C4-2B (cell line): ENCODE measurements at regions not wholly inside any gene's neighbourhood (a gene's known extent, or its start where the extent isn't known, plus 50 kb on each side); places are given as distances from the start of the nearest gene placed in this dataset.

ENCODE experiments used
- ZFX ChIP-seq: fragments of 450-650 bp; IDR thresholded peaks from 2 replicates; pipeline ENCODE4 v1.6.1; 2017
- TF ChIP-seq, protein P1 (sequence below): fragments of 450-650 bp; conservative IDR thresholded peaks from 2 replicates; pipeline ENCODE4 v1.5.1; 2017; ENCODE audit warnings: mild to moderate bottlenecking

- TF ChIP-seq, protein P1, sequence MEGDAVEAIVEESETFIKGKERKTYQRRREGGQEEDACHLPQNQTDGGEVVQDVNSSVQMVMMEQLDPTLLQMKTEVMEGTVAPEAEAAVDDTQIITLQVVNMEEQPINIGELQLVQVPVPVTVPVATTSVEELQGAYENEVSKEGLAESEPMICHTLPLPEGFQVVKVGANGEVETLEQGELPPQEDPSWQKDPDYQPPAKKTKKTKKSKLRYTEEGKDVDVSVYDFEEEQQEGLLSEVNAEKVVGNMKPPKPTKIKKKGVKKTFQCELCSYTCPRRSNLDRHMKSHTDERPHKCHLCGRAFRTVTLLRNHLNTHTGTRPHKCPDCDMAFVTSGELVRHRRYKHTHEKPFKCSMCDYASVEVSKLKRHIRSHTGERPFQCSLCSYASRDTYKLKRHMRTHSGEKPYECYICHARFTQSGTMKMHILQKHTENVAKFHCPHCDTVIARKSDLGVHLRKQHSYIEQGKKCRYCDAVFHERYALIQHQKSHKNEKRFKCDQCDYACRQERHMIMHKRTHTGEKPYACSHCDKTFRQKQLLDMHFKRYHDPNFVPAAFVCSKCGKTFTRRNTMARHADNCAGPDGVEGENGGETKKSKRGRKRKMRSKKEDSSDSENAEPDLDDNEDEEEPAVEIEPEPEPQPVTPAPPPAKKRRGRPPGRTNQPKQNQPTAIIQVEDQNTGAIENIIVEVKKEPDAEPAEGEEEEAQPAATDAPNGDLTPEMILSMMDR: no peak
- TF ChIP-seq ZFX: no peak
Observed at GRCh38 chr2:146138820-146139219, 1618.9 kb upstream of the ZEB2 start.
